Loucy (cell line): ENCODE measurements at regions not wholly inside any gene's neighbourhood (a gene's known extent, or its start where the extent isn't known, plus 50 kb on each side); places are given as distances from the start of the nearest gene placed in this dataset.

Experiments used
- CTCF ChIP-seq: fragments of 200-600 bp; sonication (generic); conservative IDR thresholded peaks from 2 replicates; pipeline ENCODE4 v1.5.1; 2014; ENCODE audit warnings: mild to moderate bottlenecking, antibody characterized with exemption, low read length
- EZH2phosphoT487 ChIP-seq: fragments of 200-600 bp; IDR thresholded peaks from 2 replicates; pipeline ENCODE4 v1.6.1; 2018; ENCODE audit warnings: antibody characterized with exemption, mild to moderate bottlenecking, moderate library complexity, borderline replicate concordance

- TF ChIP-seq CTCF = no peak
- no peak for TF ChIP-seq EZH2phosphoT487
Measured at GRCh38 chr2:12271589-12271984, 445.1 kb upstream of the TRIB2 start.
